ENCODE measurements at regions not wholly inside any gene's neighbourhood (a gene's known extent, or its start where the extent isn't known, plus 50 kb on each side); places are given as distances from the start of the nearest gene placed in this dataset.
"Not testable (repeated sequence)": the region's sequence is repeated elsewhere in the genome, so short reads cannot be mapped to it uniquely, and the experiment has no call there.

GRCh38 chr1:220942278-220942677, 63.0 kb downstream of the HLX start:
- DNase-seq: no peak

GRCh38 chr1:220942914-220943313, 63.7 kb downstream of the HLX start:
- DNase-seq: not testable (repeated sequence)

- DNase-seq: no peak
Measured at GRCh38 chr1:220943319-220943996, 64.2 kb downstream of the HLX start.

- no peak for DNase-seq
Measured at GRCh38 chr1:220950576-220950975, 71.3 kb downstream of the HLX start.

GRCh38 chr1:220952961-220953643, 73.9 kb downstream of the HLX start:
- no peak for DNase-seq

GRCh38 chr1:220954321-220955075, 75.3 kb downstream of the HLX start:
- DNase-seq: no peak

GRCh38 chr1:220955116-220955515, 75.9 kb downstream of the HLX start:
- DNase-seq: no peak

GRCh38 chr1:220956501-220957232, 77.4 kb downstream of the HLX start:
- DNase-seq: no peak

GRCh38 chr1:220957233-220957605, 78.0 kb downstream of the HLX start:
- DNase-seq: no peak

GRCh38 chr1:220958234-220958633, 79.0 kb downstream of the HLX start:
- no peak for DNase-seq

- DNase-seq: no peak
Measured at GRCh38 chr1:220962031-220962751, 82.9 kb downstream of the HLX start.

- DNase-seq: no peak
Measured at GRCh38 chr1:220966041-220966440, 86.8 kb downstream of the HLX start.

GRCh38 chr1:220966473-220966872, 87.2 kb downstream of the HLX start:
- no peak for DNase-seq

- DNase-seq: no peak
Measured at GRCh38 chr1:220966881-220967611, 87.8 kb downstream of the HLX start.

- no peak for DNase-seq
Measured at GRCh38 chr1:220967911-220968310, 88.7 kb downstream of the HLX start.

- not testable (repeated sequence) for DNase-seq
Measured at GRCh38 chr1:220969281-220969680, 90.0 kb downstream of the HLX start.

- DNase-seq: no peak
Measured at GRCh38 chr1:220970311-220970710, 91.1 kb downstream of the HLX start.

- DNase-seq: no peak
Measured at GRCh38 chr1:220971221-220971620, 92.0 kb downstream of the HLX start.

GRCh38 chr1:220974431-220974830, 95.2 kb downstream of the HLX start:
- DNase-seq: no peak

- no peak for DNase-seq
Measured at GRCh38 chr1:220976390-220976789, 97.1 kb downstream of the HLX start.

- DNase-seq: no peak
Measured at GRCh38 chr1:220979371-220979770, 100.1 kb downstream of the HLX start.

- no peak for DNase-seq
Measured at GRCh38 chr1:220982686-220983085, 103.4 kb downstream of the HLX start.
